Activated CD8-positive, alpha-beta memory T cell treated with anti-CD3 and anti-CD28 coated beads, Interleukin-2, amount 50 U/mL, for 1 hour (primary cell): ENCODE measurements at regions not wholly inside any gene's neighbourhood (a gene's known extent, or its start where the extent isn't known, plus 50 kb on each side); places are given as distances from the start of the nearest gene placed in this dataset.
"Not testable (repeated sequence)": the region's sequence is repeated elsewhere in the genome, so short reads cannot be mapped to it uniquely, and the experiment has no call there.

ENCODE experiments used
- DNase-seq: peaks from one replicate; pipeline ENCODE4 v3.0.0-alpha.2; 2020; ENCODE audit errors: extremely low read depth

- no peak for DNase-seq
Observed at GRCh38 chr7:46626261-46626660, 705.2 kb upstream of the IGFBP3 start.

GRCh38 chr7:46625032-46625431, 704.0 kb upstream of the IGFBP3 start:
- DNase-seq, result no peak

GRCh38 chr7:46622251-46622650, 701.2 kb upstream of the IGFBP3 start:
- no peak for DNase-seq

- DNase-seq, result no peak
Observed at GRCh38 chr7:46619723-46620310, 698.7 kb upstream of the IGFBP3 start.

- no peak for DNase-seq
Observed at GRCh38 chr7:46616636-46617035, 695.6 kb upstream of the IGFBP3 start.

GRCh38 chr7:46613551-46613950, 692.5 kb upstream of the IGFBP3 start:
- DNase-seq, result no peak

- DNase-seq, result no peak
Observed at GRCh38 chr7:46613116-46613515, 692.0 kb upstream of the IGFBP3 start.

GRCh38 chr7:46611508-46611907, 690.4 kb upstream of the IGFBP3 start:
- DNase-seq, result no peak

GRCh38 chr7:46610746-46611145, 689.7 kb upstream of the IGFBP3 start:
- DNase-seq, result no peak

GRCh38 chr7:46607176-46607575, 686.1 kb upstream of the IGFBP3 start:
- DNase-seq, result no peak

- DNase-seq, result no peak
Observed at GRCh38 chr7:46606761-46607160, 685.7 kb upstream of the IGFBP3 start.

GRCh38 chr7:46604241-46604661, 683.2 kb upstream of the IGFBP3 start:
- no peak for DNase-seq

GRCh38 chr7:46603780-46604179, 682.7 kb upstream of the IGFBP3 start:
- no peak for DNase-seq

GRCh38 chr7:46603296-46603752, 682.3 kb upstream of the IGFBP3 start:
- DNase-seq, result no peak

GRCh38 chr7:46600340-46600739, 679.3 kb upstream of the IGFBP3 start:
- DNase-seq, result no peak

- DNase-seq, result not testable (repeated sequence)
Observed at GRCh38 chr7:46594831-46595230, 673.8 kb upstream of the IGFBP3 start.

GRCh38 chr7:46590918-46591905, 670.1 kb upstream of the IGFBP3 start:
- not testable (repeated sequence) for DNase-seq

- no peak for DNase-seq
Observed at GRCh38 chr7:46589286-46589685, 668.2 kb upstream of the IGFBP3 start.

GRCh38 chr7:46586406-46586805, 665.3 kb upstream of the IGFBP3 start:
- no peak for DNase-seq

GRCh38 chr7:46583656-46584055, 662.6 kb upstream of the IGFBP3 start:
- no peak for DNase-seq

GRCh38 chr7:46581268-46581667, 660.2 kb upstream of the IGFBP3 start:
- DNase-seq, result no peak

- DNase-seq, result no peak
Observed at GRCh38 chr7:46580766-46581165, 659.7 kb upstream of the IGFBP3 start.

GRCh38 chr7:46577394-46577793, 656.3 kb upstream of the IGFBP3 start:
- no peak for DNase-seq
